ES-I3 (cell line): ENCODE measurements at regions not wholly inside any gene's neighbourhood (a gene's known extent, or its start where the extent isn't known, plus 50 kb on each side); places are given as distances from the start of the nearest gene placed in this dataset.

Source experiments
- H3K36me3 ChIP-seq: 2 replicates; pipeline ENCODE4 v1.6.1; 2013; ENCODE audit warnings: mild to moderate bottlenecking, low read length, control low read depth, moderate library complexity; ENCODE audit not compliant: insufficient read depth
- H3K4me1 ChIP-seq: 2 replicates; pipeline ENCODE4 v1.6.1; 2013; ENCODE audit warnings: mild to moderate bottlenecking, control low read depth, low read length; ENCODE audit not compliant: insufficient read depth
- H3K9ac ChIP-seq: 2 replicates; pipeline ENCODE4 v1.6.1; 2013; ENCODE audit warnings: low read depth, mild to moderate bottlenecking, low read length, moderate library complexity
- H3K9me3 ChIP-seq: 2 replicates; pipeline ENCODE4 v1.6.1; 2013; ENCODE audit warnings: mild to moderate bottlenecking, low read length, moderate library complexity; ENCODE audit not compliant: control insufficient read depth, insufficient read depth

GRCh38 chr12:108016022-108016564, 113.0 kb upstream of the WSCD2 start:
- no peaks in the 10 kb centered on the region for H3K4me1 ChIP-seq
- H3K9me3 ChIP-seq, result no peaks in the 10 kb centered on the region
- no peaks in the 10 kb centered on the region for H3K36me3 ChIP-seq
- no peak overlapping the region for H3K9ac ChIP-seq

DNA sequence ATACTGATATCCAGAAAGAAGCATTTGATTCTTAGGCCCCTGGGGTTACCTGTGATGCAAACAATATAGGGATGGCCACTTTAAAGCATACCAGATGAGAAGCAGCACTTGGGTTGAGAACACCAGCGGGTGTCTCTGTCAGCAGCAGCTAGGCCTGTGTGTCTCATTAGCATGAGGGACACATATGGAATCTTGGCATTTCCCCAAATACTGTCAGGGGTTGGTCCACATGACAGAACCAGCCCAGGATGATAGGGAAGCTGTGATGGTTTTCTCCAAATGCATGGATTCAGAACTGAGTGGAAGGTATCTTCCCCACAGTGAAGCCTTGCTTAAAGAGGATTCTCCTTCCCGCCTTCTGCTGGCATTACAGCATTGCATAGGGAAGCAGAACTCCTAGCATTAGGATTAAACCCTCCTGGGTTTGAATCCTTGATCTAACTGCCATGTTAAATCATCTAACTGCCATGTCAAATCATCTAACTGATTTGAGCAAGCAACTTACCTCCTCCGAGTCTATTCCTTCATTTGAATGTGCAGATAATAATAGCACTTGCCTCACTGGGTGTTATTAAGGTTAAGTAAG, 111.5 kb upstream of the WSCD2 start:
- H3K4me1 ChIP-seq, result no peaks in the 10 kb centered on the region
- H3K9ac ChIP-seq, result no peak overlapping the region
- no peaks in the 10 kb centered on the region for H3K9me3 ChIP-seq
- H3K36me3 ChIP-seq, result no peaks in the 10 kb centered on the region

GRCh38 chr12:108019862-108020261, 109.2 kb upstream of the WSCD2 start:
- Histone ChIP-seq H3K9ac (no peak overlapping the region), H3K4me1 (no peaks in the 10 kb centered on the region), H3K9me3 (no peaks in the 10 kb centered on the region), H3K36me3 (no peaks in the 10 kb centered on the region)

GRCh38 chr12:108021141-108021540, 107.9 kb upstream of the WSCD2 start:
- H3K9me3 ChIP-seq, result no peaks in the 10 kb centered on the region
- no peak overlapping the region for H3K9ac ChIP-seq
- H3K36me3 ChIP-seq, result no peaks in the 10 kb centered on the region
- H3K4me1 ChIP-seq, result no peaks in the 10 kb centered on the region

GRCh38 chr12:108021949-108022522, 107.1 kb upstream of the WSCD2 start:
- H3K36me3 ChIP-seq, result no peaks in the 10 kb centered on the region
- no peaks in the 10 kb centered on the region for H3K4me1 ChIP-seq
- H3K9me3 ChIP-seq, result no peaks in the 10 kb centered on the region
- no peak overlapping the region for H3K9ac ChIP-seq

- Histone ChIP-seq H3K9ac (no peak overlapping the region), H3K9me3 (no peaks in the 10 kb centered on the region), H3K36me3 (no peaks in the 10 kb centered on the region), H3K4me1 (no peaks in the 10 kb centered on the region)
Measured at GRCh38 chr12:108029051-108029835, 99.8 kb upstream of the WSCD2 start.

- H3K36me3 ChIP-seq, result no peaks in the 10 kb centered on the region
- no peaks in the 10 kb centered on the region for H3K4me1 ChIP-seq
- H3K9ac ChIP-seq, result no peak overlapping the region
- H3K9me3 ChIP-seq, result no peaks in the 10 kb centered on the region
Measured at GRCh38 chr12:108033090-108033489, 96.0 kb upstream of the WSCD2 start.

- no peaks in the 10 kb centered on the region for H3K36me3 ChIP-seq
- no peak overlapping the region for H3K9ac ChIP-seq
- H3K4me1 ChIP-seq, result no peaks in the 10 kb centered on the region
- no peaks in the 10 kb centered on the region for H3K9me3 ChIP-seq
Measured at GRCh38 chr12:108035372-108035771, 93.7 kb upstream of the WSCD2 start.

DNA sequence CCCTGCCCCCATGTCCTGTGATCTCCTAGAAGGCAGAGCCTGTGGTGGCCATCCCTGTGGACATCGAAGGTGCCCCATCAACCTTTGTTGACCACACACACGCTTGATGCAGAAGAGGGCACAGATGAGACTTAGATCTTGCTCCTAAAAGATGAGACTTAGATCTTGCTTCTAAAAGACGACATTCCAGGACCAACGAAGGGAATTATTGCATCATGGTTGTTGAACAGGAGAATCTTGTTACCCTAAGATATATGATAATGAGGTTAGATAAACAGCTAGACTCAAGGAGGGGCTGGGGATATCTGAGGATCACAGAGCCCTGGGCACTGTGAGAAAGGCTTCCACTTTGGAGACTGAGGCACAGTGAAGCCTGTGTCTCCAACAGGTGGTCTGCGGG, 91.1 kb upstream of the WSCD2 start:
- Histone ChIP-seq H3K9me3 (no peaks in the 10 kb centered on the region), H3K4me1 (no peaks in the 10 kb centered on the region), H3K36me3 (no peaks in the 10 kb centered on the region), H3K9ac (no peak overlapping the region)

- H3K36me3 ChIP-seq, result no peaks in the 10 kb centered on the region
- H3K4me1 ChIP-seq, result no peaks in the 10 kb centered on the region
- no peaks in the 10 kb centered on the region for H3K9me3 ChIP-seq
- H3K9ac ChIP-seq, result no peak overlapping the region
Measured at GRCh38 chr12:108039794-108040193, 89.3 kb upstream of the WSCD2 start.

DNA sequence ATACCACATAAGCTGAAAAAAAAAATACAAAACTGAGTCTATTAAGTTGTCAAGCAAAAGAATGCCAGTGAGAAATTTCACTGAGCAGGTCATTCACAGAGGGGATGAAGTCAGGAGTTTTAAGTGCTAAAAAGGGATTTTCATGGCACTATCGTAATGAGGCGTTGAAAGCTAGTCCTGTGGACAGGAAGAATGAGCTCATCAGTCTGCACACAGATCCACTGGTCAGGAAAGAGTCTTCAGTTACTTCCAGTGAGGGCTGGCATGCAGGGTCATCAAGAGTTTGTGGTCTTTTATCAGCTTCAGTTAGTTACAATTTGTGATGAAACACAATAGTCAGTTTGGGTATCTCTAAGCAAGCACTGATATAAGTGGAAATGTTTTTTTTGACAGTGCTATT, 88.1 kb upstream of the WSCD2 start:
- Histone ChIP-seq H3K36me3 (no peaks in the 10 kb centered on the region), H3K9me3 (no peaks in the 10 kb centered on the region), H3K4me1 (no peaks in the 10 kb centered on the region), H3K9ac (no peak overlapping the region)

DNA sequence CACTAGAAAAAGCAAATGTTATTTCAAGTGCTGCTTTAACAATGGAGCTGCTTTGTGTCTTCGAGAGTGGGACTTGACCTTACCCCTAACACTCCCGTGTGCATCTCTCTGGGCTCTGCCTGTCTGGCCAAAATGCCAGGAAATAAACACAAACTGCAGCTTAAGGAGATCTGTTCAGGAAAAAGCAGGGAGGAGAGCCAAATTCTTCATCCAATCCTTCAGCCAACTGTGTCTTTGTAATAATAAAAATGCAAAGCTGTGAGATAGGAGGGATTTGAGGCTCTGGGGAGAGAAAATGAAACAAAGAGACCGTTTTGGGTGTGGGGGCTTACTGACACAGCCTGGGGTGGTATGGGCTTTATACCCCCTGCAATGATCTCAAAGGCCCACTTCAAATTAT, 85.8 kb upstream of the WSCD2 start:
- no peaks in the 10 kb centered on the region for H3K9me3 ChIP-seq
- no peaks in the 10 kb centered on the region for H3K36me3 ChIP-seq
- no peaks in the 10 kb centered on the region for H3K4me1 ChIP-seq
- H3K9ac ChIP-seq, result no peak overlapping the region

- Histone ChIP-seq H3K4me1 (no peaks in the 10 kb centered on the region), H3K9ac (no peak overlapping the region), H3K36me3 (no peaks in the 10 kb centered on the region), H3K9me3 (no peaks in the 10 kb centered on the region)
Measured at GRCh38 chr12:108043750-108044533, 85.1 kb upstream of the WSCD2 start.

DNA sequence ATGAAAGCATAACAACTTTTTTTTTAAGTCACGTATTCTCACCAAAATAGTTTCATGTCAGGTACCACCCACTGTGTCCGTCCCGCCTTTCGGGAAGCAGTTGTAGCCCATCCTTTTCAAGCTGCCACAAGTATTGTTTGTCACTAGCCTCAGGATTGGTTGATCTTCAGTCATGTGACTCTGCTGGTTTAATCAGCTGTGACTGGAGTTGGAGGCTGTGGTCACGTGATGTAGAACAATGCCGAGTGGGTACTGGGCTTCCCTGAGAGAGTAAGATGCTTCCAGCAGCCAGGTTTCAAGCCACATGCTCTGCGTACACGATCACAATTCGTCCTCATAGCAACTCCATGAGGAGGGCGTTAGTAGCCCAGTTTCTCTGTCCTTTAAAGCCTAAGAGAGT, 83.0 kb upstream of the WSCD2 start:
- Histone ChIP-seq H3K9me3 (no peaks in the 10 kb centered on the region), H3K9ac (no peak overlapping the region), H3K36me3 (no peaks in the 10 kb centered on the region), H3K4me1 (no peaks in the 10 kb centered on the region)
